ENCODE measurements at regions not wholly inside any gene's neighbourhood (a gene's known extent, or its start where the extent isn't known, plus 50 kb on each side); places are given as distances from the start of the nearest gene placed in this dataset.

DNA sequence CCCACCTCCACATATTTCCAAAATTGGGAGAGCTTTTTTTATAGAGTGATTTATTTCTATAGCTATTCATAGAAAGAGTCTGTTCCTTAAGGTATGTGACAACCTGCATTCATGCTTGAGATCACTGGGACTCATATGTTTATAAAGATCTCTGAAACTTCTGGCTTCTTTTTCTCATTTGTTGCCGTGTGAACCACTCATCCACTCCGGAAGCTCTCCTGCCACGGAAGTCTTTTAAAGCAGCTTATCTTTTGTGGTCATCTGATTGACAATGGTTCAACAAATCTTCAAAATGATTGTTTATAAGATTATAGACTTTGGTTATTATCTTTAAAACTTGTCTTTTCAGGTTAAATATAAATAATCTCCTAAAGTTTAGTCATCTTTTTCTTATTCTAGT is 260.5 kb downstream of the C3orf38 start:
- TF ChIP-seq POLR2AphosphoS5 (IDR thresholded peaks at IDR 0.05) (no peak), CTCF (IDR thresholded peaks at IDR 0.05) (no peak), POLR2A (IDR thresholded peaks at IDR 0.05) (no peak)

Measured in breast epithelium (tissue), 3 donors.